ENCODE measurements at regions not wholly inside any gene's neighbourhood (a gene's known extent, or its start where the extent isn't known, plus 50 kb on each side); places are given as distances from the start of the nearest gene placed in this dataset.

GRCh38 chr15:69823223-69823907 lies 274.4 kb downstream of the TLE3 start:
- peak; percentile 34 for DNase-seq (ENCODE audit: low spot score)

- DNase-seq (ENCODE audit: low spot score): no peak
Observed at GRCh38 chr15:69824075-69824876, 273.4 kb downstream of the TLE3 start.

- no peak for DNase-seq (ENCODE audit: low spot score)
Observed at GRCh38 chr15:69824877-69825406, 272.8 kb downstream of the TLE3 start.

GRCh38 chr15:69825941-69826818 lies 271.5 kb downstream of the TLE3 start:
- no peak for DNase-seq (ENCODE audit: low spot score)

GRCh38 chr15:69826819-69827175 lies 270.9 kb downstream of the TLE3 start:
- no peak for DNase-seq (ENCODE audit: low spot score)

GRCh38 chr15:69827751-69828150 lies 270.0 kb downstream of the TLE3 start:
- DNase-seq (ENCODE audit: low spot score): peak; percentile 70

GRCh38 chr15:69828181-69828828 lies 269.4 kb downstream of the TLE3 start:
- DNase-seq (ENCODE audit: low spot score): no peak

GRCh38 chr15:69829974-69830373 lies 267.7 kb downstream of the TLE3 start:
- no peak for DNase-seq (ENCODE audit: low spot score)

- no peak for DNase-seq (ENCODE audit: low spot score)
Observed at GRCh38 chr15:69830430-69830829, 267.3 kb downstream of the TLE3 start.

GRCh38 chr15:69830876-69831275 lies 266.8 kb downstream of the TLE3 start:
- no peak for DNase-seq (ENCODE audit: low spot score)

GRCh38 chr15:69834267-69834666 lies 263.4 kb downstream of the TLE3 start:
- no peak for DNase-seq (ENCODE audit: low spot score)

GRCh38 chr15:69834761-69835160 lies 263.0 kb downstream of the TLE3 start:
- no peak for DNase-seq (ENCODE audit: low spot score)

- DNase-seq (ENCODE audit: low spot score): no peak
Observed at GRCh38 chr15:69836048-69836447, 261.7 kb downstream of the TLE3 start.

- no peak for DNase-seq (ENCODE audit: low spot score)
Observed at GRCh38 chr15:69836526-69837230, 261.0 kb downstream of the TLE3 start.

- DNase-seq (ENCODE audit: low spot score): no peak
Observed at GRCh38 chr15:69838338-69838737, 259.4 kb downstream of the TLE3 start.

GRCh38 chr15:69838994-69839393 lies 258.7 kb downstream of the TLE3 start:
- DNase-seq (ENCODE audit: low spot score): no peak

- DNase-seq (ENCODE audit: low spot score): no peak
Observed at GRCh38 chr15:69841113-69841828, 256.4 kb downstream of the TLE3 start.

- DNase-seq (ENCODE audit: low spot score): no peak
Observed at GRCh38 chr15:69842851-69843250, 254.9 kb downstream of the TLE3 start.

- DNase-seq (ENCODE audit: low spot score): no peak
Observed at GRCh38 chr15:69843276-69843899, 254.3 kb downstream of the TLE3 start.

- DNase-seq (ENCODE audit: low spot score): no peak
Observed at GRCh38 chr15:69843900-69844304, 253.8 kb downstream of the TLE3 start.

Measured in SW480 (cell line).